AG10803 (cell line): ENCODE measurements at regions not wholly inside any gene's neighbourhood (a gene's known extent, or its start where the extent isn't known, plus 50 kb on each side); places are given as distances from the start of the nearest gene placed in this dataset.

Source experiments
- DNase-seq: peaks from one replicate; pipeline ENCODE4 v3.0.0; 2010; ENCODE audit warnings: low read depth
- H3K4me3 ChIP-seq: 2 replicates; pipeline ENCODE4 v1.5.1; 2011; ENCODE audit warnings: mild to moderate bottlenecking, low read length, control low read depth
- CTCF ChIP-seq: conservative IDR thresholded peaks from 2 replicates; pipeline ENCODE4 v1.5.1; 2011; ENCODE audit warnings: mild to moderate bottlenecking, low read length, control low read depth, inconsistent platforms

- DNase-seq: no peak
- TF ChIP-seq CTCF: no peak
These were observed 298.1 kb downstream of the OLFM4 start for GRCh38 chr13:53326716-53327115.

DNA sequence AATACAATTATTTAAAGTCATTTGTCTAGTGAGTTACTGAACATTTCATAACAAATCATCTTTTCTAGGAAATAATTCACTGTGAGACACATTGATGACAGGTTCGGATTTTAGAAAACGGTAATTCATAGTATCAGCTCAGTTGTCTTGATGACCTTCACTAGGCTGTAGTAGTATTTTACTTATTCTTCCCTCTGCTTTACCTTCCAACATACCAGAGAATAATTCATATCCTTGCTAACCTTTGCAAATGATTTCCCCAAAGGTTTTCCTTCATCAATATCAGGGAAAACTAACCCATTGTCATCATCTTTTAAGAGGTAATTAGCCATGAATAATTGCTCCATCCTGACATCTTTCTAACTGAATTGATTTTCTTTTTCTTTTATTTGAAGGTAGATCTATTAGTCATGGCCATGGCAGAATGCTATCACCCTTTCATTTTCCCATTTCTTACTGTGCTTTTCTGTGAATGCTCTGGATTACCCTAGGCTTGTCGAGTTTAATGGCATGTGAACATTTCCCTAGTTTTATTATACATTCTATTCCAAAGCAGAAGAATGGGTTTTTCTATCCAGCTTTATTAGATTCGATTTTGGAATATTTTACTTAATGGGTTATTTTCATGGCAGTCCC is 299.2 kb downstream of the OLFM4 start:
- no peak overlapping the region for H3K4me3 ChIP-seq
- no peak for DNase-seq
- no peak for TF ChIP-seq CTCF

More at GRCh38 chr13:53326716-53327115, 298.1 kb downstream of the OLFM4 start:
- H3K4me3 ChIP-seq: no peak overlapping the region

DNA sequence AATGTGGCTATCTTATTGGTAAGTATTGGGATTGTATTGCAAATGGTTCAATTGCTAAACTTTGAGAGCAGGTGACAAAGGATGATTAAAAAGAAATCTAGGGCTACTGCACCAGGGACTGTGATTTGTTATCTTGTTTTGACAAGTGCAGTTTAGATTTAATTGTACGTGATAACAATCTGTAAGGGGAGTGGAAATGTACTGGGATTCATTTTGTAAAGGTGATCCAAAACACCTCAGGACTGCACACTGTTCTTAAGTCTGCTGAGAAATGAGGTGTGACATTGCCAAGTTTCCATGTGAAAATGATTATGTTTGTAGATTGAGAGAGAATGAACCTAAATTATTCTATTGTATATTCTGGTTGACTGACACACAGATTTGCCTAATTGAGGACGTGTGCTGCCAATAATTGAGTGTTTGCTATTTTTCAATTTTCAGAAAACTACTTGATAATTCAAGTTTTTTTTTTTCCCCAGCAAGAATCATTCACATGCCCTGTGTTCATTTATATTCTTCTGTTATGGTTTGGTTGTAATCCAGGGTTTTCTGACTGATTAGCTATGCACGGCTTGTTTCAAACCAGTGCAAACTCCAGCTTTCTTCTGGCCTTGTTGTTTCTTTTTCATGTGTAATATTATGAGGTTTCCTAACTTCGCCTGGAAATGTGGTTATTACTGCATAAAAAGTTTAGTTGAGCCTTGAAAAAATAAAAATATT is 308.0 kb downstream of the OLFM4 start:
- TF ChIP-seq CTCF: no peak
- DNase-seq: no peak
- no peak overlapping the region for H3K4me3 ChIP-seq

- DNase-seq: no peak
- no peak for TF ChIP-seq CTCF
These were observed 310.1 kb downstream of the OLFM4 start for GRCh38 chr13:53338760-53339159.

DNA sequence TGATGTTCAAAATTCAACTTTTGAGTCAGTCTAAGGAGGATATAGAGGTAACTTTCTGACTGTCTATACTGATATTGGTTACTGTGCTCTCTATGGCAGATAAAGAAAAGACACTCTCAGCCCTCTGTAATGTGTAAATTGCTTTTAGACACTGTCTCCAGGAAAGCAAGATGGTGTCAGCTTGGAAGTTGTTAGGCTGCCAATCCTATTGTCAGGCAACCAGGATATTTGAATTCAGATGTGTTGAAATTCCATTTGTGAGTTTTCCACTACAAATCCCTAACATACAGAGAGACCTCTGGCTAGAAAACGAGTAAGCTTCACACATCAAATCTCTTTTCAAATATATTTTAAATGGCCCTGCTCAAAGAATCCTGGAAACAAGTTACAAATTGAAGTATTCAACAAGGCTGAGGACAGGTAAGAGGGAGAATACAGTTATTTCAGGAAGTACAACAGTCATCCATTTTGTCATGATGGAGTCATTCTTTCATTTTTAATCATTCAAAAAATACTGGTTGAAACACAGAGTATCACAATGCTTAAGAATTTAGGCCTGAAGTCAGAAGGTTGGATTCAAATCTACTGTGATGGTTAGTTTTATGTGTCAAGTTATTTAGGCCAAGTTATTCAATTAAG is 312.0 kb downstream of the OLFM4 start:
- TF ChIP-seq CTCF: no peak
- no peak overlapping the region for H3K4me3 ChIP-seq
- no peak for DNase-seq

More at GRCh38 chr13:53338760-53339159, 310.1 kb downstream of the OLFM4 start:
- H3K4me3 ChIP-seq: no peak overlapping the region

- TF ChIP-seq CTCF: no peak
- DNase-seq: no peak
- no peak overlapping the region for H3K4me3 ChIP-seq
These were observed 312.5 kb downstream of the OLFM4 start for GRCh38 chr13:53341144-53341510.
